ENCODE measurements at regions not wholly inside any gene's neighbourhood (a gene's known extent, or its start where the extent isn't known, plus 50 kb on each side); places are given as distances from the start of the nearest gene placed in this dataset.

GRCh38 chr11:96817482-96818399 is 427.9 kb downstream of the JRKL start:
- CTCF ChIA-PET, result no interaction called here
- H3K9me3 ChIP-seq (ENCODE audit: low read depth, low read length, poor library complexity, severe bottlenecking), result no peaks in the 10 kb centered on the region
- H3K27me3 ChIP-seq (replicated peaks; ENCODE audit: insufficient read depth, low read depth, low read length, poor library complexity), result no peaks in the 10 kb centered on the region
- DNase-seq (ENCODE audit: low spot score), result no peak
- no peaks in the 10 kb centered on the region for H3K36me3 ChIP-seq (ENCODE audit: insufficient read depth, low read length, poor library complexity, severe bottlenecking)
- no peak overlapping the region for H3K4me3 ChIP-seq (ENCODE audit: low read depth, low read length, poor library complexity, severe bottlenecking)
- BruUV-seq (replicated peaks), result no TSS peak
- intact Hi-C loops (cut with micrococcal nuclease; ENCODE audit: unreplicated experiment), result no loop called here
- H3K27ac ChIP-seq (ENCODE audit: low read depth, low read length, poor library complexity, severe bottlenecking), result no peak overlapping the region
- POLR2A ChIA-PET (ENCODE audit: low non-redundant PET), result no interaction called here
- no peaks in the 10 kb centered on the region for H3K4me1 ChIP-seq (ENCODE audit: insufficient read depth, low read length, poor library complexity, severe bottlenecking)
- no peak for TF ChIP-seq CTCF (conservative IDR thresholded peaks at IDR 0.05; ENCODE audit: low read depth, low read length)
- TF ChIP-seq EZH2 (IDR thresholded peaks at IDR 0.05; ENCODE audit: borderline replicate concordance, low read depth, low read length, poor library complexity, severe bottlenecking), result no peak

GRCh38 chr11:96827164-96827563 is 437.4 kb downstream of the JRKL start:
- intact Hi-C loops (cut with micrococcal nuclease; ENCODE audit: unreplicated experiment), result loop anchor here (2.0 kb wide), 1 partner anchor 314 kb away; no protein-coding TSS in a partner anchor
- POLR2A ChIA-PET (ENCODE audit: low non-redundant PET), result no interaction called here
- Histone ChIP-seq H3K9me3 (ENCODE audit: low read depth, low read length, poor library complexity, severe bottlenecking) (no peaks in the 10 kb centered on the region), H3K27ac (ENCODE audit: low read depth, low read length, poor library complexity, severe bottlenecking) (no peak overlapping the region), H3K4me3 (ENCODE audit: low read depth, low read length, poor library complexity, severe bottlenecking) (no peak overlapping the region), H3K4me1 (ENCODE audit: insufficient read depth, low read length, poor library complexity, severe bottlenecking) (no peaks in the 10 kb centered on the region), H3K36me3 (ENCODE audit: insufficient read depth, low read length, poor library complexity, severe bottlenecking) (no peaks in the 10 kb centered on the region), H3K27me3 (replicated peaks; ENCODE audit: insufficient read depth, low read depth, low read length, poor library complexity) (no peaks in the 10 kb centered on the region)
- BruUV-seq (replicated peaks), result no TSS peak
- DNase-seq (ENCODE audit: low spot score), result peak; percentile 26
- CTCF ChIA-PET, result interaction anchor here (1.2 kb wide), 1 partner anchor 363 kb away, joined by 5 read pairs; no protein-coding TSS in a partner anchor
- TF ChIP-seq CTCF (conservative IDR thresholded peaks at IDR 0.05; ENCODE audit: low read depth, low read length) (peak; percentile 48; the same call in 1 of the 2 replicates), EZH2 (IDR thresholded peaks at IDR 0.05; ENCODE audit: borderline replicate concordance, low read depth, low read length, poor library complexity, severe bottlenecking) (no peak)

GRCh38 chr11:96841792-96842191 is 452.0 kb downstream of the JRKL start:
- no peak overlapping the region for H3K4me3 ChIP-seq (ENCODE audit: low read depth, low read length, poor library complexity, severe bottlenecking)
- no peaks in the 10 kb centered on the region for H3K9me3 ChIP-seq (ENCODE audit: low read depth, low read length, poor library complexity, severe bottlenecking)
- TF ChIP-seq EZH2 (IDR thresholded peaks at IDR 0.05; ENCODE audit: borderline replicate concordance, low read depth, low read length, poor library complexity, severe bottlenecking) (no peak), CTCF (conservative IDR thresholded peaks at IDR 0.05; ENCODE audit: low read depth, low read length) (no peak)
- H3K27ac ChIP-seq (ENCODE audit: low read depth, low read length, poor library complexity, severe bottlenecking), result no peak overlapping the region
- peak; percentile 9 for DNase-seq (ENCODE audit: low spot score)
- no peaks in the 10 kb centered on the region for H3K27me3 ChIP-seq (replicated peaks; ENCODE audit: insufficient read depth, low read depth, low read length, poor library complexity)
- POLR2A ChIA-PET (ENCODE audit: low non-redundant PET), result no interaction called here
- CTCF ChIA-PET, result no interaction called here
- H3K4me1 ChIP-seq (ENCODE audit: insufficient read depth, low read length, poor library complexity, severe bottlenecking), result no peaks in the 10 kb centered on the region
- intact Hi-C loops (cut with micrococcal nuclease; ENCODE audit: unreplicated experiment), result no loop called here
- H3K36me3 ChIP-seq (ENCODE audit: insufficient read depth, low read length, poor library complexity, severe bottlenecking), result no peaks in the 10 kb centered on the region
- BruUV-seq (replicated peaks), result no TSS peak

All from A673 (cell line).